ENCODE measurements at regions not wholly inside any gene's neighbourhood (a gene's known extent, or its start where the extent isn't known, plus 50 kb on each side); places are given as distances from the start of the nearest gene placed in this dataset.

DNA sequence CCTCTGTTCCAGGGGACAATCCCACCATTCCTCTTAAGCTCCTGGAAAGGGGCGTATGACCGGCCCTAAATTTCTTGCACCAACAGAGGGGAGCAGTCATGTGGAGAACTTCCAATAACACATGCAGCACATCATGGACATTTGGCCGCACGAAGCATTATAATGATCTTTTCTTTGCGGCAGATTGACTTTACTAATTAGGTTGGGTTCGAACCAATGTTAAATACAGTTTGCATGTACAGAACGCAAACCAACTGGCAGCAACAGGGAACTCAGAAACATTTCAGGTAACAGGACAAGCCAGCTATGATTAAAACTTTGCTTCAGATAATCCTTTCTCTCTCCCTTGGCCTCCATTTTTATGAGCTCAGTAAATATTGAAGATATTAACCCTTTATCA, 100.8 kb upstream of the ADPGK start:
- no peak overlapping the region for H3K4me3 ChIP-seq
- H3K9me3 ChIP-seq = peaks cover 0 to 9% (median 6%) of the 10 kb centered on the region in 3 donors
- TF ChIP-seq, protein P1, sequence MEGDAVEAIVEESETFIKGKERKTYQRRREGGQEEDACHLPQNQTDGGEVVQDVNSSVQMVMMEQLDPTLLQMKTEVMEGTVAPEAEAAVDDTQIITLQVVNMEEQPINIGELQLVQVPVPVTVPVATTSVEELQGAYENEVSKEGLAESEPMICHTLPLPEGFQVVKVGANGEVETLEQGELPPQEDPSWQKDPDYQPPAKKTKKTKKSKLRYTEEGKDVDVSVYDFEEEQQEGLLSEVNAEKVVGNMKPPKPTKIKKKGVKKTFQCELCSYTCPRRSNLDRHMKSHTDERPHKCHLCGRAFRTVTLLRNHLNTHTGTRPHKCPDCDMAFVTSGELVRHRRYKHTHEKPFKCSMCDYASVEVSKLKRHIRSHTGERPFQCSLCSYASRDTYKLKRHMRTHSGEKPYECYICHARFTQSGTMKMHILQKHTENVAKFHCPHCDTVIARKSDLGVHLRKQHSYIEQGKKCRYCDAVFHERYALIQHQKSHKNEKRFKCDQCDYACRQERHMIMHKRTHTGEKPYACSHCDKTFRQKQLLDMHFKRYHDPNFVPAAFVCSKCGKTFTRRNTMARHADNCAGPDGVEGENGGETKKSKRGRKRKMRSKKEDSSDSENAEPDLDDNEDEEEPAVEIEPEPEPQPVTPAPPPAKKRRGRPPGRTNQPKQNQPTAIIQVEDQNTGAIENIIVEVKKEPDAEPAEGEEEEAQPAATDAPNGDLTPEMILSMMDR (IDR thresholded peaks at IDR 0.05) = no peak
- H3K27me3 ChIP-seq = no peaks in the 10 kb centered on the region
- no peak for DNase-seq
- no peaks in the 10 kb centered on the region for H3K36me3 ChIP-seq
- intact Hi-C loops (cut with DNase I; ENCODE audit: low total_unique reads) = no loop called here
- no peaks in the 10 kb centered on the region for H3K4me1 ChIP-seq
- H3K27ac ChIP-seq = no peak overlapping the region

DNA sequence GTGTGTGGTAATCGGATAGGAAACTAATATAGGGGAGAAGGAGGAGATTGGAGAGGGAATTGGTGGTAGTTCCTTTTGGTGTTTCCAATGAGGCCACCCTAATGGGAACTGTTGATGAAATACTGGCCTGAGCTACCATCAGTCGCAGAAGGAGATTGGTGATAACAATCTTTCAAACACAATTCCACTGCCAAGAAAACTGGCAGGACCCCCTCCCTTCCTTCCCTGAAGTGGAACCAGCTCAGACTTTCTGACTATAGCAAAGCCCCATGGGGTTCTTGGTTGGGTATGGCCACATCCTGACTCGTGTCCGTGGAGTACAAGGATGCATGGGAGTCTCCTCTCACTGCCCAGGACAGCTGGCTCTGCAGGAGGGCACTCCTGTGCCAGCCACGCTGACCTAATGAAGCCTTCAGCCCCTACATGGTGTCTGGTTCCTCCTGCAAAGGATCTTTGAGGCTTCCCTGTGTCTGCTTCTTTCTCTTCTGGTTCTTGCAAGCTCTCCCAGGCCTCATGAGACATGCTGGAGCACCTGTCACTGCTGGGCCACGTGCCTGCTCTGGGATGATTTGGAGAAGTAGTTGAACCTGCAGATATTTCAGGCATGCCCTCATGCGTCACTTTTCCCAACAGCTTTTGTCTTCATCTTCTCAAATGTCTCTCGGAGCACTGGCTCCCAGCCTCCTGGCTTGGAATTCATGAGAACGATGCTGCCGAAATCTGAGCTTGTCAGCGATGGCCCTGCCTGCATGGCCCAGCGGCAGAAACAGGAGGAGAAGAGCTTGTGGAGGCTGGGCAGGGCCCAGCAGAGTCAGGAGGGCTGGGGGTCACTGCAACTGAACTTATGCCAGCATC, 90.0 kb upstream of the ADPGK start:
- Histone ChIP-seq H3K27ac (no peak overlapping the region), H3K4me3 (no peak overlapping the region)

DNA sequence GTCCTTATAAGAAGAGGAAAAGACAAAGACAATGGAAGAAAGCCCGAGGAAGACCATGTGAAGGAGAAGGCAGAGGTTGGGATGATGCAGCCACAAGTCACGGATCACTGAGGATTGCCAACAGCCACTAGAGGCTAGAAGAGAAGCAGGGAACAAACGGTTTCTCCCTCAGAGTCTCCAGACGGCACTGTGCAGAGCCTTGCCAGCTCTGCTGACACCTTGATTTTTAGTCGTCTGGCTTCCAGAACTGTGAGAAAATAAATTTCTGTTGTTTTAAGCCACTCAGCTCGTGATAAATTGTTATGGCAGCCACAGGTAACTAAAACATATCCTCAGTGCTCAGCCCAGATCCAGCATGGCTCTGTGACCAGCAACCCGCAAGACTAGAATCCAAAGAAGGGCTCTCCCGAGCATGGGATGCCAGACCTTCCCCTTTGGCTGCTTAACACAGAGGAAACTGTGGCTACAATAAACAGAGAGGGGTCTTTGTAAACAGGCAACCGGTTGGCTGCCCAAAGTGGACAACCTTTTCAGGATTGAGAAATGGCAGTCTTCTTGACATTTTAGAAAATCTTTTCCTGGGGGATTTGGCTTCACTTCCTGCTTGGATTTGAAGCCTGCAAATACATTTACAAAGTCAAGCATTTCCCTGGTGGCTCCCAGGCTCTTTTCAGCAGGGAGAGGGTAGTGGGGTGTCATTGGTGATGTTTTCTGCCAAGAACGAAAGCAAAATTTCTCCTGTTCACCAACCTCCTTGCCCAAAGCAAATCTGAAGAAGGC, 88.7 kb upstream of the ADPGK start:
- H3K9me3 ChIP-seq = no peaks in the 10 kb centered on the region
- H3K4me1 ChIP-seq = peaks cover 0 to 10% (median 3%) of the 10 kb centered on the region in 4 donors
- intact Hi-C loops (cut with DNase I; ENCODE audit: low total_unique reads) = no loop called here
- no peak overlapping the region for H3K4me3 ChIP-seq
- DNase-seq = no peak
- H3K27me3 ChIP-seq = no peaks in the 10 kb centered on the region
- H3K27ac ChIP-seq = no peak overlapping the region
- TF ChIP-seq, protein P1 (IDR thresholded peaks at IDR 0.05) = no peak
- no peaks in the 10 kb centered on the region for H3K36me3 ChIP-seq

More for the DNA sequence above, 90.0 kb upstream of the ADPGK start:
- Histone ChIP-seq H3K9me3 (no peaks in the 10 kb centered on the region), H3K36me3 (no peaks in the 10 kb centered on the region), H3K27me3 (no peaks in the 10 kb centered on the region), H3K4me1 (peaks cover 0 to 10% (median 3%) of the 10 kb centered on the region in 4 donors)
- TF ChIP-seq, protein P1 (IDR thresholded peaks at IDR 0.05) = no peak
- no peak for DNase-seq
- intact Hi-C loops (cut with DNase I; ENCODE audit: low total_unique reads) = no loop called here

DNA sequence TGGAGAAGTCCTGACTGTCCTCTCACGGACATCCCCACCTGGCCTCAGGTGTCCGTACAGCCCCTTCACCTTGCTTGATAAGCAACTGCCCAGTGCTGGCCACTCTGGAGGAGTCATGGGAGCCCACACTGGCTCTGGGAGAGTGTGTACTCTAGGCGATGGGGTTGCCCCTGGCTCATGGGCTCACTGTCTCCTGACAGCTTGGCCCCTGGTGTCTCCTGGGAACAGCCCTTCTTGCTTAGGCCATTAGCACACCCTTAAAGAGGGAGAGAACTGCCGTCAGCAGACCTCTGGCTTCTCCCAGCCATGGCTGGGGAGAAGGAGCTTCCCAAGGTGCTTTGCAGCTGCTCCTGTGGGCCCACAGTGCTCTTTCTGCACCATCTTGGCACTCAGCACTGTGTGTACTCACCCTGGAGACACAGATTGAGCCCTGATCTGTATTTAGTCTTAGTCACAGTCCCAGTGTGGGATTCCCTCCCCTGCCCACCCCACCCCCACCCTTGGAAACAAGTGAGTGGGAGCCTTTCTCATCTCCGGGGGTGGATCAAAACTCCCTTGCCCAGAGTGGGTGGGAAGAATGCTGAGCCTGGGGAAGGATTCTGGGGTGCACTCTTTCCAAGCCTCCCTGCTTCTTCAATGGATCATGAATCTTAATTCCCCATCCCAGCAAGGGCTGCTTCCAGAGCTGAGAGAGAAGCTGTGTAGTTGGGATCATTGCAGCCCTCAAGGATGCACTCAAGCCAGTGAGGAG, 83.5 kb upstream of the ADPGK start:
- intact Hi-C loops (cut with DNase I; ENCODE audit: low total_unique reads) = no loop called here
- no peak overlapping the region for H3K4me3 ChIP-seq
- DNase-seq = no peak

DNA sequence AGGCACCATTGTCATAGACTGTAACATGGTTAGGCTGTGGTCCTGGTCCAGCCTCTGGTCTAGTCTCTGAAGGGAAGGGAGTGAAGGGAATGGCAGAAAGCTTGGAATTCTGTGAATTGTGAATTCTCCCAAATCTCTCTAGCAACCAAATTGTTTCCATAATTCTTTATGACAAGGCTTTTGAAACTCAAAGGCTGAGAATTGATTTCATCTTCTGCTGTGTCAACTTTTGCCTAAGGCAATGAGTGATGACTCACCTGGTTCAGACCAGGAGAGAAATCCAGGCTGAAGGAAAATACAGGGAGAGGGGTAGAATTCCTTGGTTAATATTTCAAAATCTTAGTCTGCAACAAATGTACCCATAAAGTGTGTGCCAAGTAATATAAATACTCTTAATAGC, 82.6 kb upstream of the ADPGK start:
- Histone ChIP-seq H3K4me3 (no peak overlapping the region), H3K27me3 (no peaks in the 10 kb centered on the region), H3K4me1 (no peaks in the 10 kb centered on the region), H3K36me3 (no peaks in the 10 kb centered on the region), H3K9me3 (no peaks in the 10 kb centered on the region), H3K27ac (no peak overlapping the region)
- TF ChIP-seq, protein P1 (IDR thresholded peaks at IDR 0.05) = no peak
- intact Hi-C loops (cut with DNase I; ENCODE audit: low total_unique reads) = no loop called here
- no peak for DNase-seq

More for the DNA sequence above, 83.5 kb upstream of the ADPGK start:
- TF ChIP-seq, protein P1 (IDR thresholded peaks at IDR 0.05) = no peak
- no peak overlapping the region for H3K27ac ChIP-seq
- H3K4me1 ChIP-seq = no peaks in the 10 kb centered on the region
- H3K9me3 ChIP-seq = no peaks in the 10 kb centered on the region
- no peaks in the 10 kb centered on the region for H3K27me3 ChIP-seq
- no peaks in the 10 kb centered on the region for H3K36me3 ChIP-seq
